Osteoblast (primary cell): ENCODE measurements at regions not wholly inside any gene's neighbourhood (a gene's known extent, or its start where the extent isn't known, plus 50 kb on each side); places are given as distances from the start of the nearest gene placed in this dataset.

ENCODE experiments used
- DNase-seq: peaks from one replicate; pipeline ENCODE4 v3.0.0; 2011; ENCODE audit warnings: low spot score, mixed read lengths; ENCODE audit not compliant: insufficient read length; ENCODE audit errors: missing footprints
- H2AFZ ChIP-seq: 2 replicates; pipeline ENCODE4 v1.6.0; 2011; ENCODE audit warnings: mild to moderate bottlenecking, low read length
- H3K27ac ChIP-seq: 2 replicates; pipeline ENCODE4 v1.5.1; 2011; ENCODE audit warnings: mild to moderate bottlenecking, low read depth, low read length, moderate library complexity
- H3K27me3 ChIP-seq: 2 replicates; pipeline ENCODE4 v1.6.0; 2012; ENCODE audit warnings: mild to moderate bottlenecking, control low read depth, inconsistent platforms, low read length, moderate library complexity; ENCODE audit not compliant: insufficient read depth
- H3K36me3 ChIP-seq: 2 replicates; pipeline ENCODE4 v1.5.1; 2011; ENCODE audit warnings: mild to moderate bottlenecking, low read length, control low read depth, moderate library complexity; ENCODE audit not compliant: insufficient read depth
- H3K4me1 ChIP-seq: 2 replicates; pipeline ENCODE4 v1.5.1; 2011; ENCODE audit warnings: mild to moderate bottlenecking, low read length, control low read depth, moderate library complexity; ENCODE audit not compliant: insufficient read depth
- H3K4me2 ChIP-seq: 2 replicates; pipeline ENCODE4 v1.6.0; 2011; ENCODE audit warnings: mild to moderate bottlenecking, low read length; ENCODE audit not compliant: insufficient read depth
- H3K4me3 ChIP-seq: fragments of 200-600 bp; sonication (generic); 3 replicates; pipeline ENCODE4 v1.5.1; 2012; ENCODE audit warnings: mild to moderate bottlenecking, low read length, inconsistent platforms; ENCODE audit not compliant: insufficient read depth
- H3K79me2 ChIP-seq: 2 replicates; pipeline ENCODE4 v1.6.0; 2012; ENCODE audit warnings: mild to moderate bottlenecking, low read length, control low read depth, inconsistent platforms; ENCODE audit not compliant: insufficient read depth
- H3K9me3 ChIP-seq: 2 replicates; pipeline ENCODE4 v1.5.1; 2011; ENCODE audit warnings: low read depth, low read length, control low read depth
- H4K20me1 ChIP-seq: 2 replicates; pipeline ENCODE4 v1.6.0; 2012; ENCODE audit warnings: mild to moderate bottlenecking, low read length, control low read depth; ENCODE audit not compliant: insufficient read depth
- TF ChIP-seq, protein P1 (sequence below): IDR thresholded peaks from 2 replicates; pipeline ENCODE4 v1.5.1; 2011; ENCODE audit warnings: mild to moderate bottlenecking, low read depth, low read length, moderate library complexity; ENCODE audit errors: extremely low read depth

DNA sequence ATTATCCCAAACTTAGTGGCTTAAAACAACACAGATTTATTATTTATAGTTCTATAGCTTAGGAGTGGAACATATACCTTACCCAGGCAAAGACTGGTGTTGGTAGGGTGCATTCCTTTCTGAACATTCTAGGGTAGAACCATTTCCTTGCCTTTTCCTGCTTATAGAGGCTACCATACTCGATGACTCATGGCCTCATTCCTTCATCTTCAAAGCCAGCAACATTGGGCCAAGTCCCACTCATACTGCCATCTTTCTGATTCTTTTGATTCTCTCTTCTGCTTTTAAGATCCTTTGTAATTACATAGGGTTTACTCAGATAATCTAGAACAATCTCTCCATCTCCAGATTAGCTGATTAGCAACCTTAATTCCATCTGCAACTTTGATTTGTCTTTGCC lies 452.7 kb upstream of the KLF4 start:
- H3K4me3 ChIP-seq, result no peak overlapping the region
- DNase-seq, result no peak
- no peak overlapping the region for H2AFZ ChIP-seq
- no peak overlapping the region for H3K27ac ChIP-seq
- no peaks in the 10 kb centered on the region for H3K9me3 ChIP-seq
- no peaks in the 10 kb centered on the region for H3K27me3 ChIP-seq
- TF ChIP-seq, protein P1, sequence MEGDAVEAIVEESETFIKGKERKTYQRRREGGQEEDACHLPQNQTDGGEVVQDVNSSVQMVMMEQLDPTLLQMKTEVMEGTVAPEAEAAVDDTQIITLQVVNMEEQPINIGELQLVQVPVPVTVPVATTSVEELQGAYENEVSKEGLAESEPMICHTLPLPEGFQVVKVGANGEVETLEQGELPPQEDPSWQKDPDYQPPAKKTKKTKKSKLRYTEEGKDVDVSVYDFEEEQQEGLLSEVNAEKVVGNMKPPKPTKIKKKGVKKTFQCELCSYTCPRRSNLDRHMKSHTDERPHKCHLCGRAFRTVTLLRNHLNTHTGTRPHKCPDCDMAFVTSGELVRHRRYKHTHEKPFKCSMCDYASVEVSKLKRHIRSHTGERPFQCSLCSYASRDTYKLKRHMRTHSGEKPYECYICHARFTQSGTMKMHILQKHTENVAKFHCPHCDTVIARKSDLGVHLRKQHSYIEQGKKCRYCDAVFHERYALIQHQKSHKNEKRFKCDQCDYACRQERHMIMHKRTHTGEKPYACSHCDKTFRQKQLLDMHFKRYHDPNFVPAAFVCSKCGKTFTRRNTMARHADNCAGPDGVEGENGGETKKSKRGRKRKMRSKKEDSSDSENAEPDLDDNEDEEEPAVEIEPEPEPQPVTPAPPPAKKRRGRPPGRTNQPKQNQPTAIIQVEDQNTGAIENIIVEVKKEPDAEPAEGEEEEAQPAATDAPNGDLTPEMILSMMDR, result no peak
- H3K36me3 ChIP-seq, result no peaks in the 10 kb centered on the region
- no peaks in the 10 kb centered on the region for H4K20me1 ChIP-seq
- H3K79me2 ChIP-seq, result no peaks in the 10 kb centered on the region
- H3K4me2 ChIP-seq, result no peak overlapping the region
- H3K4me1 ChIP-seq, result no peaks in the 10 kb centered on the region

DNA sequence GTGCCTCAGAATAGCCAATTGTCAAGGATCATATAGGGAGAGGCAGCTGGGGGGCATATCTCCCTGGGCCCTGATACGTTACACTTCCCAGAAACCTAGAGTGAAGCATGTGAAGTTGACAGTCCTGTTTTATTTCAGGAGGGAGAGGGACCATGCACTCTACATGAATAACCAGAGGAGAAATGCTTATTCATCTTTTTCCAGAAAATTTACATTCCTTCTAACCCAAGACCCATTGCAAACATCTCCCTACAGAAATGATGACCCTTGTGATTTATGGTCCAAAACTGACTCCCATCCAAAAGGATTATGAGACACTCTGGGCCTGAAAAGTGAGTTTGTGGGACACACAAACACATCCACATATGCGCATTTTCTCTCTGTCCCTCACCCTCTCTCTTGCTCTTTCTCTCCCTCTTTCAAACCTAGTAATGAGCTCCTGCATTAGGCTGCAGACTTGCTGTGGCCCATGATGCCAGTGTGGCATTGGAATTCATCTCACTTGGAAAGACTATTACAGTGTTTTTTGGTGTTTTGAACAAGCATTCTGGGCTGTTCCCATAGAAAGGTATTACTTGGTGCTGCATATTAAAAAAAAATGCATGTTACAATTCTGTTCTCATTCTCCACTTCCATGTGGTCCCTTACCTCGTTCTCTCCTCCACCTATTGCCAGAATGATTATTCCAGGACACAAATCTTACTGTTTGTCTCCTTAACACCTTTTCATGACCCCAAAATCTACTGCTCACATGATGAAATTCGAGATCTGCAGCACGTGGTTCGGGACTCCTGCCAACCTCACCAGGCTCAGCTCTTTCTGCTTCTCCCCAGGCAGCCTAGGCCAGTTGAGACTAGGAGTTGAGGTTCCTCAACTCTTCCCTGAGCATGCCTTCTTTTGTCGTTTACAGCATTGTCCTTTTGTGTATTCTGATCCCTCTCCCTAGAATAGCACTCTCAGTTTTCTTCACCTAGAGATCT lies 451.3 kb upstream of the KLF4 start:
- Histone ChIP-seq H4K20me1 (no peaks in the 10 kb centered on the region), H3K4me1 (no peaks in the 10 kb centered on the region), H3K4me2 (no peak overlapping the region), H3K79me2 (no peaks in the 10 kb centered on the region), H3K4me3 (no peak overlapping the region), H2AFZ (no peak overlapping the region), H3K36me3 (no peaks in the 10 kb centered on the region), H3K9me3 (no peaks in the 10 kb centered on the region), H3K27ac (no peak overlapping the region), H3K27me3 (no peaks in the 10 kb centered on the region)
- DNase-seq, result no peak
- TF ChIP-seq, protein P1, result no peak

DNA sequence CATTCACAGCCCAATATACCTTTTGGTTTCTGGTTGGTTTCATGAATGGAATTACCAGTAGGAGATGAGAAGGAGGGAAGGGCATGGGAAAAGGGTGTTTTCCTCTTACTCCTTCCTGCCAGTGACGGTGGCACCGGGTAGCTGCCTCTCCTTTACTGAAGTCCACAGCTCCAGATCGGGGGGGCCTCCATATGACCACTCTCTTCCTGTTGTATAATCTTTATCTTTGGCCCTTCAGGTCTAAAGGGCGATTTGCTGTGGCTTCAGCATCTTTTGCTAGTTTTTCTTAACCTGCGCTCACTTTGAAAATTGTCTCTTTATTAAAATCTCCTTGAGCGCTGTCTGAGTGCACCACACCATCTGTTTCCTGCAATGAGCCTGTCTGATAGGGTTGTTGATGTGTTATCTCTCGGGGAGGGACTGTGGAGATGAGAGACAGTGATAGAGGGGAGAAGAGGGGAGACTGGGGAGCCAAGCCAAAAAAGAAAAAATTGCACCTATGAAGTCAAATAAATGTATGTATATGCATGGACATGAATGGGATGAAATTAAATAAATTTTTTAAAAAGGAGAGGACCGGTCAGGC lies 449.3 kb upstream of the KLF4 start:
- no peak overlapping the region for H3K27ac ChIP-seq
- no peak overlapping the region for H3K4me3 ChIP-seq
- no peaks in the 10 kb centered on the region for H3K79me2 ChIP-seq
- no peaks in the 10 kb centered on the region for H3K4me1 ChIP-seq
- no peaks in the 10 kb centered on the region for H3K27me3 ChIP-seq
- no peak overlapping the region for H3K4me2 ChIP-seq
- TF ChIP-seq, protein P1, result no peak
- H4K20me1 ChIP-seq, result no peaks in the 10 kb centered on the region
- H3K9me3 ChIP-seq, result no peaks in the 10 kb centered on the region
- DNase-seq, result no peak
- no peaks in the 10 kb centered on the region for H3K36me3 ChIP-seq
- H2AFZ ChIP-seq, result no peak overlapping the region

DNA sequence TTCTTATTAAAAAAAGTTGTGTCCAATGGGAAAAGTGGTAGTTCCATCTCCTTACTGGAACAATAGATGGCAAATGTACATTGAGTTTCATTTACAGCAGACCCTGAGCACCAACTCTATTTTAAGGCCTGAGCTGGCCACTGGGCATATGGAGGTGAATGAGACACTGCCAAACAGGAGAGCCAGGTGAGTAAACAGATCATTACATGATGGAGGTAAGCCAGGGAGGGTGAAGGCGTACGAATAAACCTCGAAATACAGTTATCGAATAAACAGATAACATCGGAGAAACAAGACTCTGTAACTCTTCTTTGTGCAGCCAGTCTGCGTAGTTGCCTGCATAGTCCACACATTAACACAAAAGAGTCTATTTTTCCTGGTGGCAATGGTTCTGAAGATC lies 446.4 kb upstream of the KLF4 start:
- Histone ChIP-seq H3K27me3 (no peaks in the 10 kb centered on the region), H4K20me1 (no peaks in the 10 kb centered on the region), H3K4me3 (no peak overlapping the region), H3K36me3 (no peaks in the 10 kb centered on the region), H3K4me1 (peaks cover 22% of the 10 kb centered on the region), H3K27ac (no peak overlapping the region), H3K4me2 (no peak overlapping the region), H3K9me3 (no peaks in the 10 kb centered on the region), H3K79me2 (no peaks in the 10 kb centered on the region), H2AFZ (no peak overlapping the region)
- no peak for DNase-seq
- TF ChIP-seq, protein P1, result no peak
